Erythroblast (primary cell): ENCODE measurements at regions not wholly inside any gene's neighbourhood (a gene's known extent, or its start where the extent isn't known, plus 50 kb on each side); places are given as distances from the start of the nearest gene placed in this dataset.

Source experiments
- GATA1 ChIP-seq: IDR thresholded peaks from 2 replicates; pipeline ENCODE4 v1.6.1; 2011; ENCODE audit warnings: low read depth, mild to moderate bottlenecking, control low read depth, low read length, moderate library complexity
- POLR2A ChIP-seq: IDR thresholded peaks from 2 replicates; pipeline ENCODE4 v1.6.1; 2011; ENCODE audit warnings: mild to moderate bottlenecking, low read length

- no peak for TF ChIP-seq POLR2A
- no peak for TF ChIP-seq GATA1
Measured at GRCh38 chr12:126570566-126570965, 1505.3 kb downstream of the AACS start.
